ENCODE measurements at regions not wholly inside any gene's neighbourhood (a gene's known extent, or its start where the extent isn't known, plus 50 kb on each side); places are given as distances from the start of the nearest gene placed in this dataset.

- no peak for DNase-seq
Observed at GRCh38 chr4:116400480-116400879, 684.9 kb downstream of the TRAM1L1 start.

GRCh38 chr4:116397714-116398113, 687.7 kb downstream of the TRAM1L1 start:
- DNase-seq, result no peak

- DNase-seq, result no peak
Observed at GRCh38 chr4:116397291-116397690, 688.1 kb downstream of the TRAM1L1 start.

GRCh38 chr4:116395408-116395807, 690.0 kb downstream of the TRAM1L1 start:
- DNase-seq, result no peak

- DNase-seq, result no peak
Observed at GRCh38 chr4:116391020-116391419, 694.4 kb downstream of the TRAM1L1 start.

GRCh38 chr4:116389139-116389538, 696.2 kb downstream of the TRAM1L1 start:
- DNase-seq, result no peak

GRCh38 chr4:116387937-116388474, 697.4 kb downstream of the TRAM1L1 start:
- no peak for DNase-seq

GRCh38 chr4:116386856-116387255, 698.5 kb downstream of the TRAM1L1 start:
- DNase-seq, result no peak

- DNase-seq, result no peak
Observed at GRCh38 chr4:116385583-116385982, 699.8 kb downstream of the TRAM1L1 start.

- no peak for DNase-seq
Observed at GRCh38 chr4:116374815-116375214, 710.6 kb downstream of the TRAM1L1 start.

GRCh38 chr4:116362583-116362982, 722.8 kb downstream of the TRAM1L1 start:
- no peak for DNase-seq

- DNase-seq, result no peak
Observed at GRCh38 chr4:116361790-116362189, 723.6 kb downstream of the TRAM1L1 start.

- peak; percentile 50 for DNase-seq
Observed at GRCh38 chr4:116358633-116359222, 726.6 kb downstream of the TRAM1L1 start.

GRCh38 chr4:116357758-116358157, 727.6 kb downstream of the TRAM1L1 start:
- DNase-seq, result no peak

- DNase-seq, result no peak
Observed at GRCh38 chr4:116346750-116347149, 738.6 kb downstream of the TRAM1L1 start.

- DNase-seq, result no peak
Observed at GRCh38 chr4:116343809-116344208, 741.6 kb downstream of the TRAM1L1 start.

- DNase-seq, result no peak
Observed at GRCh38 chr4:116342143-116342542, 743.2 kb downstream of the TRAM1L1 start.

GRCh38 chr4:116332508-116332907, 752.9 kb downstream of the TRAM1L1 start:
- no peak for DNase-seq

GRCh38 chr4:116328261-116328860, 757.0 kb downstream of the TRAM1L1 start:
- no peak for DNase-seq

- no peak for DNase-seq
Observed at GRCh38 chr4:116323606-116324005, 761.8 kb downstream of the TRAM1L1 start.

GRCh38 chr4:116321471-116321870, 763.9 kb downstream of the TRAM1L1 start:
- no peak for DNase-seq

GRCh38 chr4:116320859-116321258, 764.5 kb downstream of the TRAM1L1 start:
- no peak for DNase-seq

GRCh38 chr4:116303736-116304188, 781.6 kb downstream of the TRAM1L1 start:
- no peak for DNase-seq

GRCh38 chr4:116302990-116303735, 782.2 kb downstream of the TRAM1L1 start:
- no peak for DNase-seq
